Endothelial cell of umbilical vein (primary cell): ENCODE measurements at regions not wholly inside any gene's neighbourhood (a gene's known extent, or its start where the extent isn't known, plus 50 kb on each side); places are given as distances from the start of the nearest gene placed in this dataset.

Experiments used
- BruUV-seq: library from RNA; stranded (reverse); fragments of 400-500 nt; replicated peaks from 2 replicates; lab custom pipeline; 2021; lab: Mats Ljungman, UMichigan
- CTCF ChIA-PET: fragments of 300-600, 350-600 bp; sonication (Branson Sonifier 250); formaldehyde crosslinking; loops from one replicate; lab custom pipeline; 2021; ENCODE audit warnings: antibody characterized with exemption, inconsistent platforms; lab: Charles Lee
- POLR2A ChIA-PET: fragments of 300-600, 350-600 bp; sonication (Branson Sonifier 250); formaldehyde crosslinking; loops from one replicate; lab custom pipeline; 2021; ENCODE audit warnings: antibody characterized with exemption, inconsistent platforms; lab: Charles Lee
- DNase-seq: peaks from one replicate; pipeline ENCODE4 v3.0.0-alpha.2; 2011; ENCODE audit warnings: low read depth, low spot score
- FAIRE-seq: peaks from 2 replicates; lab custom pipeline; 2011; peaks lifted over from hg19 to GRCh38; lab: Jason Lieb, UNC
- H2AFZ ChIP-seq: 2 replicates; pipeline ENCODE4 v1.6.0; 2012; ENCODE audit warnings: low read depth, low read length, control low read depth, inconsistent platforms
- H3K27ac ChIP-seq: 2 replicates; pipeline ENCODE4 v1.5.1; 2011; ENCODE audit warnings: low read depth, mild to moderate bottlenecking, control low read depth, low read length, moderate library complexity; ENCODE audit not compliant: insufficient read depth
- H3K27me3 ChIP-seq, 2 experiments: 2 replicates each; pipeline versions ENCODE4 v1.6.0 to v1.6.1; 2011; ENCODE audit warnings: low read length in 2 of 2, mixed read lengths in 1 of 2; ENCODE audit not compliant: control insufficient read depth in 2 of 2, insufficient read depth in 2 of 2
- H3K36me3 ChIP-seq, 2 experiments: 2 replicates in 1 of 2; 3 replicates in 1 of 2; pipeline ENCODE4 v1.5.1; 2011; ENCODE audit warnings: low read length in 2 of 2, mild to moderate bottlenecking in 1 of 2, moderate library complexity in 1 of 2; ENCODE audit not compliant: control insufficient read depth in 2 of 2, insufficient read depth in 2 of 2; ENCODE audit errors: extremely low read depth in 1 of 2
- H3K4me1 ChIP-seq: 3 replicates; pipeline ENCODE4 v1.5.1; 2011; ENCODE audit warnings: mild to moderate bottlenecking, low read length; ENCODE audit not compliant: control insufficient read depth, insufficient read depth; ENCODE audit errors: extremely low read depth
- H3K4me2 ChIP-seq: 2 replicates; pipeline ENCODE4 v1.6.1; 2011; ENCODE audit warnings: low read length, control low read depth, mixed read lengths; ENCODE audit not compliant: insufficient read depth
- H3K4me3 ChIP-seq, 3 experiments: fragments of 200-600 bp in 1 of 3; sonication (generic), shearing (Covaris generic) in 1 of 3; replicated peaks in 1 of 3; 2 replicates each; pipeline ENCODE4 v1.5.1; 2011 to 2016; ENCODE audit warnings: control low read depth in 3 of 3, low read length in 3 of 3, mild to moderate bottlenecking in 2 of 3, inconsistent platforms in 1 of 3, low read depth in 1 of 3, moderate library complexity in 1 of 3; ENCODE audit not compliant: insufficient read depth in 1 of 3
- H3K79me2 ChIP-seq: 2 replicates; pipeline ENCODE4 v1.6.0; 2012; ENCODE audit warnings: low read length, inconsistent platforms; ENCODE audit not compliant: control insufficient read depth, insufficient read depth
- H3K9ac ChIP-seq: replicated peaks from 2 replicates; pipeline ENCODE3; 2011; ENCODE audit warnings: low read length, control low read depth; ENCODE audit not compliant: insufficient read depth; ENCODE audit errors: extremely low read depth
- H3K9me1 ChIP-seq: replicated peaks from 3 replicates; pipeline ENCODE4 v1.6.0; 2011; ENCODE audit warnings: mild to moderate bottlenecking, low read length; ENCODE audit not compliant: control insufficient read depth, insufficient read depth; ENCODE audit errors: extremely low read depth
- H3K9me3 ChIP-seq: replicated peaks from 2 replicates; pipeline ENCODE4 v1.5.1; 2012; ENCODE audit warnings: low read length, inconsistent platforms; ENCODE audit not compliant: control insufficient read depth, insufficient read depth
- H4K20me1 ChIP-seq: replicated peaks from 2 replicates; pipeline ENCODE3; 2011; ENCODE audit warnings: mild to moderate bottlenecking, low read length; ENCODE audit not compliant: control insufficient read depth, insufficient read depth; ENCODE audit errors: extremely low read depth
- EZH2 ChIP-seq: IDR thresholded peaks from 2 replicates; pipeline ENCODE4 v1.6.1; 2012; ENCODE audit warnings: borderline replicate concordance, low read depth, mild to moderate bottlenecking, moderate library complexity, low read length, inconsistent platforms; ENCODE audit not compliant: severe bottlenecking
- FOS ChIP-seq: IDR thresholded peaks from 2 replicates; pipeline ENCODE4 v1.6.1; 2011; ENCODE audit warnings: mild to moderate bottlenecking, low read length, moderate library complexity, borderline replicate concordance; ENCODE audit not compliant: insufficient read depth
- GATA2 ChIP-seq: IDR thresholded peaks from 2 replicates; pipeline ENCODE4 v1.7.0; 2011; ENCODE audit warnings: low read depth, mild to moderate bottlenecking, moderate library complexity, mixed read lengths, low read length; ENCODE audit not compliant: insufficient read length, insufficient read depth
- JUN ChIP-seq: IDR thresholded peaks from 2 replicates; pipeline ENCODE4 v1.6.1; 2011; ENCODE audit warnings: borderline replicate concordance, low read depth; ENCODE audit not compliant: insufficient read length, insufficient read depth
- MAX ChIP-seq: IDR thresholded peaks from 2 replicates; pipeline ENCODE4 v1.6.1; 2011; ENCODE audit not compliant: insufficient read depth, insufficient read length
- MYC ChIP-seq: IDR thresholded peaks from one replicate; pipeline ENCODE4 v1.6.1; 2011; ENCODE audit warnings: mild to moderate bottlenecking, low read depth, low read length
- POLR2A ChIP-seq: IDR thresholded peaks from 2 replicates; pipeline ENCODE4 v1.6.1; 2012; ENCODE audit warnings: low read depth, mild to moderate bottlenecking, control low read depth, low read length
- POLR2AphosphoS5 ChIP-seq: IDR thresholded peaks from 2 replicates; pipeline ENCODE4 v1.6.1; 2012; ENCODE audit warnings: low read depth, mild to moderate bottlenecking, control low read depth, low read length, moderate library complexity; ENCODE audit not compliant: insufficient read depth
- dilution Hi-C: fragments of 300-500 bp; cut with MboI; formaldehyde crosslinking; loops from one replicate; pipeline ENCODE4 v1.15.0; 2019; ENCODE audit warnings: low sequenced_read_pairs; ENCODE audit not compliant: extremely low pct_ligation_motif_present
- intact Hi-C: fragments of 100-400 bp; cut with micrococcal nuclease; formaldehyde crosslinking; loops from one replicate; pipeline ENCODE4 v1.10.0; 2022
- TF ChIP-seq, protein P1 (sequence below), 2 donors: IDR thresholded peaks; 1 replicate in 1 of 2; 2 replicates in 1 of 2; pipeline ENCODE4 v1.5.1; 2011; ENCODE audit warnings: low read length in 2 of 2, mild to moderate bottlenecking in 2 of 2, moderate library complexity in 2 of 2, control low read depth in 1 of 2, inconsistent platforms in 1 of 2, low read depth in 1 of 2; ENCODE audit not compliant: insufficient read depth in 1 of 2; ENCODE audit errors: extremely low read depth in 1 of 2

- Histone ChIP-seq H3K36me3 (no peaks in the 10 kb centered on the region), H3K4me2 (no peak overlapping the region), H3K9me3 (no peaks in the 10 kb centered on the region), H3K79me2 (no peaks in the 10 kb centered on the region), H3K27ac (no peak overlapping the region), H3K9ac (no peak overlapping the region), H2AFZ (no peak overlapping the region), H3K4me1 (no peaks in the 10 kb centered on the region), H3K9me1 (no peaks in the 10 kb centered on the region), H3K27me3 (no peaks in the 10 kb centered on the region), H4K20me1 (no peaks in the 10 kb centered on the region), H3K4me3 (no peak overlapping the region)
- intact Hi-C loops (no loop called here), dilution Hi-C loops (no loop called here)
- FAIRE-seq, result no peak
- ChIA-PET POLR2A (no interaction called here), CTCF (no interaction called here)
- DNase-seq, result no peak
- BruUV-seq, result no TSS peak
- TF ChIP-seq FOS, result no peak
- TF ChIP-seq MAX, result no peak
- no peak for TF ChIP-seq POLR2A
- no peak for TF ChIP-seq POLR2AphosphoS5
- no peak for TF ChIP-seq JUN
- TF ChIP-seq MYC, result no peak
- TF ChIP-seq GATA2, result no peak
- TF ChIP-seq, protein P1, sequence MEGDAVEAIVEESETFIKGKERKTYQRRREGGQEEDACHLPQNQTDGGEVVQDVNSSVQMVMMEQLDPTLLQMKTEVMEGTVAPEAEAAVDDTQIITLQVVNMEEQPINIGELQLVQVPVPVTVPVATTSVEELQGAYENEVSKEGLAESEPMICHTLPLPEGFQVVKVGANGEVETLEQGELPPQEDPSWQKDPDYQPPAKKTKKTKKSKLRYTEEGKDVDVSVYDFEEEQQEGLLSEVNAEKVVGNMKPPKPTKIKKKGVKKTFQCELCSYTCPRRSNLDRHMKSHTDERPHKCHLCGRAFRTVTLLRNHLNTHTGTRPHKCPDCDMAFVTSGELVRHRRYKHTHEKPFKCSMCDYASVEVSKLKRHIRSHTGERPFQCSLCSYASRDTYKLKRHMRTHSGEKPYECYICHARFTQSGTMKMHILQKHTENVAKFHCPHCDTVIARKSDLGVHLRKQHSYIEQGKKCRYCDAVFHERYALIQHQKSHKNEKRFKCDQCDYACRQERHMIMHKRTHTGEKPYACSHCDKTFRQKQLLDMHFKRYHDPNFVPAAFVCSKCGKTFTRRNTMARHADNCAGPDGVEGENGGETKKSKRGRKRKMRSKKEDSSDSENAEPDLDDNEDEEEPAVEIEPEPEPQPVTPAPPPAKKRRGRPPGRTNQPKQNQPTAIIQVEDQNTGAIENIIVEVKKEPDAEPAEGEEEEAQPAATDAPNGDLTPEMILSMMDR (IDR thresholded peaks at IDR 0.05; ENCODE audit: extremely low read depth in 1 of 2, insufficient read depth in 1 of 2, low read depth in 1 of 2, low read length in 2 of 2), result no peak
- TF ChIP-seq EZH2, result no peak
These were observed 112.3 kb upstream of the COL11A1 start for GRCh38 chr1:103220631-103221041.
